Ovary (tissue), 3 donors: ENCODE measurements at regions not wholly inside any gene's neighbourhood (a gene's known extent, or its start where the extent isn't known, plus 50 kb on each side); places are given as distances from the start of the nearest gene placed in this dataset.

Source experiments
- CTCF ChIP-seq, 3 donors: fragments of 450-650 bp in 2 of 3; fragments of 200-600 bp in 1 of 3; IDR thresholded peaks; one replicate each; pipeline versions ENCODE4 v1.5.1 to v1.8.0; 2016 to 2022; ENCODE audit warnings: antibody characterized with exemption in 3 of 3, mild to moderate bottlenecking in 1 of 3
- POLR2A ChIP-seq: fragments of 450-650 bp; IDR thresholded peaks from one replicate; pipeline ENCODE4 v1.6.1; 2017; ENCODE audit warnings: antibody characterized with exemption, mild to moderate bottlenecking, moderate library complexity
- donor health status: DM: no; HTN: no; CAD: no.

GRCh38 chr2:16365366-16365765, 300.3 kb downstream of the CYRIA start:
- TF ChIP-seq POLR2A (no peak), CTCF (IDR thresholded peaks at IDR 0.05) (no peak)
